ENCODE measurements at regions not wholly inside any gene's neighbourhood (a gene's known extent, or its start where the extent isn't known, plus 50 kb on each side); places are given as distances from the start of the nearest gene placed in this dataset.

DNA sequence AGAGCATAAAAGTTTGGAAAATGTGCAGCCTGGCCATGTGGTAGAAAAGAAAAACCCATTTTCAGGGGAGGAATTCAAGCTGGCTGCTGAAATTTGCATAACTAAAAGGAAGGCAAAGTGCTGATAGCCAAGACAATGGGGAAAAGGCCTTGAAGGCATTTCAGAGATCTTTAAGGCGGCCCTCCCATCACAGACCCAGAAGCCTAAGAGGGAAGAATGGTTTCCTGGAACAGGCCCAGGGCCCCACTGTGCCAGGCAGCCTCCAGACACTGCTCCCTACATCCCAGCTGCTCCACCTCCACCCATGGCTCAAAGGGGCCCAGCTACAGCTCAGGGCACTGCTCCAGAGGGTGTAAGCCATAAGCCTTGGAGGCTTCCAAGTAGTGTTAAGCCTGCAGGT, 158.0 kb upstream of the PRDX4 start:
- ChIA-PET POLR2A (no interaction called here), SMC1A (ENCODE audit: uncharacterized antibody, unreplicated experiment) (no interaction called here), RAD21 (ENCODE audit: unreplicated experiment) (no interaction called here), CTCF (no interaction called here)
- in situ Hi-C loops (cut with MboI) (no loop called here), intact Hi-C loops (cut with micrococcal nuclease; ENCODE audit: unreplicated experiment) (no loop called here)
- WGBS (ENCODE audit: insufficient coverage, insufficient replicate concordance, low lambda C conversion rate, missing lambda C conversion rate): 0% methylated on average over 1 of the region's 1 CpG
- BruUV-seq (replicated peaks): no TSS peak
- no peak overlapping the region for H3K4me2 ChIP-seq (ENCODE audit: control insufficient read depth, insufficient read depth)
- no peaks in the 10 kb centered on the region for H4K20me1 ChIP-seq (ENCODE audit: control insufficient read depth, insufficient read depth)
- no peaks in the 10 kb centered on the region for H3K9me3 ChIP-seq (replicated peaks; ENCODE audit: control insufficient read depth, insufficient read depth, low read length)
- no peak for FAIRE-seq
- no peaks in the 10 kb centered on the region for H3K27me3 ChIP-seq (replicated peaks in 1 of 2; ENCODE audit: control insufficient read depth in 2 of 2, insufficient read depth in 2 of 2, low read length in 1 of 2)
- no peak overlapping the region for H3K9ac ChIP-seq (ENCODE audit: control insufficient read depth, insufficient read depth, low read length)
- no peak for DNase-seq (ENCODE audit: low read depth, low spot score)
- no peak overlapping the region for H3K4me3 ChIP-seq
- no peak for ATAC-seq
- H2AFZ ChIP-seq (ENCODE audit: control insufficient read depth, low read depth, low read length): no peak overlapping the region
- H3K4me1 ChIP-seq (ENCODE audit: control insufficient read depth, insufficient read depth, low read length): no peaks in the 10 kb centered on the region
- no peaks in the 10 kb centered on the region for H3K79me2 ChIP-seq (ENCODE audit: control insufficient read depth, insufficient read depth, low read length)
- no peaks in the 10 kb centered on the region for H3K36me3 ChIP-seq (ENCODE audit: control insufficient read depth in 2 of 2, insufficient read depth in 2 of 2, low read length in 1 of 2)
- H3K27ac ChIP-seq (ENCODE audit: control insufficient read depth, insufficient read depth): no peak overlapping the region
- TF ChIP-seq, protein P1, sequence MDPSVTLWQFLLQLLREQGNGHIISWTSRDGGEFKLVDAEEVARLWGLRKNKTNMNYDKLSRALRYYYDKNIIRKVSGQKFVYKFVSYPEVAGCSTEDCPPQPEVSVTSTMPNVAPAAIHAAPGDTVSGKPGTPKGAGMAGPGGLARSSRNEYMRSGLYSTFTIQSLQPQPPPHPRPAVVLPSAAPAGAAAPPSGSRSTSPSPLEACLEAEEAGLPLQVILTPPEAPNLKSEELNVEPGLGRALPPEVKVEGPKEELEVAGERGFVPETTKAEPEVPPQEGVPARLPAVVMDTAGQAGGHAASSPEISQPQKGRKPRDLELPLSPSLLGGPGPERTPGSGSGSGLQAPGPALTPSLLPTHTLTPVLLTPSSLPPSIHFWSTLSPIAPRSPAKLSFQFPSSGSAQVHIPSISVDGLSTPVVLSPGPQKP (IDR thresholded peaks at IDR 0.05; ENCODE audit: low read depth, low read length): no peak
- no peak for TF ChIP-seq YBX1 (IDR thresholded peaks at IDR 0.05)
- no peak for TF ChIP-seq SMAD1 (IDR thresholded peaks at IDR 0.05; ENCODE audit: low read depth, partially characterized antibody)
- TF ChIP-seq CEBPB (IDR thresholded peaks at IDR 0.05; ENCODE audit: borderline replicate concordance in 1 of 2, low read depth in 2 of 2, low read length in 2 of 2): no peak
- TF ChIP-seq, protein P2, sequence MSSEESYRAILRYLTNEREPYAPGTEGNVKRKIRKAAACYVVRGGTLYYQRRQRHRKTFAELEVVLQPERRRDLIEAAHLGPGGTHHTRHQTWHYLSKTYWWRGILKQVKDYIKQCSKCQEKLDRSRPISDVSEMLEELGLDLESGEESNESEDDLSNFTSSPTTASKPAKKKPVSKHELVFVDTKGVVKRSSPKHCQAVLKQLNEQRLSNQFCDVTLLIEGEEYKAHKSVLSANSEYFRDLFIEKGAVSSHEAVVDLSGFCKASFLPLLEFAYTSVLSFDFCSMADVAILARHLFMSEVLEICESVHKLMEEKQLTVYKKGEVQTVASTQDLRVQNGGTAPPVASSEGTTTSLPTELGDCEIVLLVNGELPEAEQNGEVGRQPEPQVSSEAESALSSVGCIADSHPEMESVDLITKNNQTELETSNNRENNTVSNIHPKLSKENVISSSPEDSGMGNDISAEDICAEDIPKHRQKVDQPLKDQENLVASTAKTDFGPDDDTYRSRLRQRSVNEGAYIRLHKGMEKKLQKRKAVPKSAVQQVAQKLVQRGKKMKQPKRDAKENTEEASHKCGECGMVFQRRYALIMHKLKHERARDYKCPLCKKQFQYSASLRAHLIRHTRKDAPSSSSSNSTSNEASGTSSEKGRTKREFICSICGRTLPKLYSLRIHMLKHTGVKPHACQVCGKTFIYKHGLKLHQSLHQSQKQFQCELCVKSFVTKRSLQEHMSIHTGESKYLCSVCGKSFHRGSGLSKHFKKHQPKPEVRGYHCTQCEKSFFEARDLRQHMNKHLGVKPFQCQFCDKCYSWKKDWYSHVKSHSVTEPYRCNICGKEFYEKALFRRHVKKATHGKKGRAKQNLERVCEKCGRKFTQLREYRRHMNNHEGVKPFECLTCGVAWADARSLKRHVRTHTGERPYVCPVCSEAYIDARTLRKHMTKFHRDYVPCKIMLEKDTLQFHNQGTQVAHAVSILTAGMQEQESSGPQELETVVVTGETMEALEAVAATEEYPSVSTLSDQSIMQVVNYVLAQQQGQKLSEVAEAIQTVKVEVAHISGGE (CRISPR knock-in tag; IDR thresholded peaks at IDR 0.05): no peak
- no peak for TF ChIP-seq CBFB (IDR thresholded peaks at IDR 0.05; ENCODE audit: low read depth)
- TF ChIP-seq KAT2A (conservative IDR thresholded peaks at IDR 0.05; ENCODE audit: control insufficient read depth, low read depth, low read length): no peak
- TF ChIP-seq SMAD5 (IDR thresholded peaks at IDR 0.05; ENCODE audit: low read depth): no peak
- TF ChIP-seq RAD51 (IDR thresholded peaks at IDR 0.05): no peak
- no peak for TF ChIP-seq FOXM1 (IDR thresholded peaks at IDR 0.05; ENCODE audit: low read depth, low read length)
- TF ChIP-seq, protein P3, sequence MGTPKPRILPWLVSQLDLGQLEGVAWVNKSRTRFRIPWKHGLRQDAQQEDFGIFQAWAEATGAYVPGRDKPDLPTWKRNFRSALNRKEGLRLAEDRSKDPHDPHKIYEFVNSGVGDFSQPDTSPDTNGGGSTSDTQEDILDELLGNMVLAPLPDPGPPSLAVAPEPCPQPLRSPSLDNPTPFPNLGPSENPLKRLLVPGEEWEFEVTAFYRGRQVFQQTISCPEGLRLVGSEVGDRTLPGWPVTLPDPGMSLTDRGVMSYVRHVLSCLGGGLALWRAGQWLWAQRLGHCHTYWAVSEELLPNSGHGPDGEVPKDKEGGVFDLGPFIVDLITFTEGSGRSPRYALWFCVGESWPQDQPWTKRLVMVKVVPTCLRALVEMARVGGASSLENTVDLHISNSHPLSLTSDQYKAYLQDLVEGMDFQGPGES (IDR thresholded peaks at IDR 0.05): no peak
- TF ChIP-seq, protein P4, sequence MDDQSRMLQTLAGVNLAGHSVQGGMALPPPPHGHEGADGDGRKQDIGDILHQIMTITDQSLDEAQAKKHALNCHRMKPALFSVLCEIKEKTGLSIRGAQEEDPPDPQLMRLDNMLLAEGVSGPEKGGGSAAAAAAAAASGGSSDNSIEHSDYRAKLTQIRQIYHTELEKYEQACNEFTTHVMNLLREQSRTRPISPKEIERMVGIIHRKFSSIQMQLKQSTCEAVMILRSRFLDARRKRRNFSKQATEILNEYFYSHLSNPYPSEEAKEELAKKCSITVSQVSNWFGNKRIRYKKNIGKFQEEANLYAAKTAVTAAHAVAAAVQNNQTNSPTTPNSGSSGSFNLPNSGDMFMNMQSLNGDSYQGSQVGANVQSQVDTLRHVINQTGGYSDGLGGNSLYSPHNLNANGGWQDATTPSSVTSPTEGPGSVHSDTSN (IDR thresholded peaks at IDR 0.05; ENCODE audit: insufficient replicate concordance, low read depth, low read length): no peak
- TF ChIP-seq, protein P5, sequence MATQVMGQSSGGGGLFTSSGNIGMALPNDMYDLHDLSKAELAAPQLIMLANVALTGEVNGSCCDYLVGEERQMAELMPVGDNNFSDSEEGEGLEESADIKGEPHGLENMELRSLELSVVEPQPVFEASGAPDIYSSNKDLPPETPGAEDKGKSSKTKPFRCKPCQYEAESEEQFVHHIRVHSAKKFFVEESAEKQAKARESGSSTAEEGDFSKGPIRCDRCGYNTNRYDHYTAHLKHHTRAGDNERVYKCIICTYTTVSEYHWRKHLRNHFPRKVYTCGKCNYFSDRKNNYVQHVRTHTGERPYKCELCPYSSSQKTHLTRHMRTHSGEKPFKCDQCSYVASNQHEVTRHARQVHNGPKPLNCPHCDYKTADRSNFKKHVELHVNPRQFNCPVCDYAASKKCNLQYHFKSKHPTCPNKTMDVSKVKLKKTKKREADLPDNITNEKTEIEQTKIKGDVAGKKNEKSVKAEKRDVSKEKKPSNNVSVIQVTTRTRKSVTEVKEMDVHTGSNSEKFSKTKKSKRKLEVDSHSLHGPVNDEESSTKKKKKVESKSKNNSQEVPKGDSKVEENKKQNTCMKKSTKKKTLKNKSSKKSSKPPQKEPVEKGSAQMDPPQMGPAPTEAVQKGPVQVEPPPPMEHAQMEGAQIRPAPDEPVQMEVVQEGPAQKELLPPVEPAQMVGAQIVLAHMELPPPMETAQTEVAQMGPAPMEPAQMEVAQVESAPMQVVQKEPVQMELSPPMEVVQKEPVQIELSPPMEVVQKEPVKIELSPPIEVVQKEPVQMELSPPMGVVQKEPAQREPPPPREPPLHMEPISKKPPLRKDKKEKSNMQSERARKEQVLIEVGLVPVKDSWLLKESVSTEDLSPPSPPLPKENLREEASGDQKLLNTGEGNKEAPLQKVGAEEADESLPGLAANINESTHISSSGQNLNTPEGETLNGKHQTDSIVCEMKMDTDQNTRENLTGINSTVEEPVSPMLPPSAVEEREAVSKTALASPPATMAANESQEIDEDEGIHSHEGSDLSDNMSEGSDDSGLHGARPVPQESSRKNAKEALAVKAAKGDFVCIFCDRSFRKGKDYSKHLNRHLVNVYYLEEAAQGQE (IDR thresholded peaks at IDR 0.05; ENCODE audit: low read depth, low read length): no peak
- TF ChIP-seq ETV6 (conservative IDR thresholded peaks at IDR 0.05 in 1 of 2, IDR thresholded peaks at IDR 0.05 in 1 of 2; ENCODE audit: borderline replicate concordance in 1 of 2, low read depth in 1 of 2): no peak
